K562 (cell line): ENCODE measurements at regions not wholly inside any gene's neighbourhood (a gene's known extent, or its start where the extent isn't known, plus 50 kb on each side); places are given as distances from the start of the nearest gene placed in this dataset.

Experiments
- ATAC-seq: fragments of 200-7000 bp; cut with Tn5 transposase; 3 replicates; pipeline ENCODE4 v1.9.1; 2020; ENCODE audit warnings: moderate library complexity
- BruUV-seq: library from RNA; stranded (reverse); fragments of 400-500 nt; replicated peaks from 2 replicates; lab custom pipeline; 2021; lab: Mats Ljungman, UMichigan
- CTCF ChIA-PET: fragments of 300-600 bp; formaldehyde crosslinking; extraction: SDS; loops from one replicate; lab custom pipeline; 2021; ENCODE audit warnings: low intra/inter-chr PET ratio; lab: Yijun Ruan, JAX
- POLR2A ChIA-PET: fragments of 300-600, 350-650 bp; sonication (Branson Sonifier 250); formaldehyde crosslinking; extraction: SDS; loops from one replicate; lab custom pipeline; 2021; ENCODE audit warnings: antibody characterized with exemption, inconsistent platforms; lab: Yijun Ruan, JAX
- DNase-seq, 4 experiments: peaks; one replicate each; pipeline versions ENCODE4 v3.0.0 to v3.0.0-alpha.2; 2011 to 2018; ENCODE audit warnings: low spot score in 3 of 4, mixed read lengths in 3 of 4; ENCODE audit errors: extremely low read depth in 1 of 4
- FAIRE-seq: peaks from 2 replicates; lab custom pipeline; 2011; peaks lifted over from hg19 to GRCh38; lab: Jason Lieb, UNC
- H2AFZ ChIP-seq: 2 replicates; pipeline ENCODE4 v1.6.0; 2011; ENCODE audit warnings: low read depth, low read length, control low read depth, inconsistent platforms
- H3K27ac ChIP-seq: fragments of 200-600 bp; 3 replicates; pipeline ENCODE4 v1.8.0; 2011; ENCODE audit warnings: low read depth, mild to moderate bottlenecking, control low read depth, inconsistent platforms, low read length, moderate library complexity, mixed read lengths; ENCODE audit errors: extremely low read depth
- H3K27me3 ChIP-seq, 2 experiments: fragments of 300-600 bp in 1 of 2; 2 replicates in 1 of 2; 3 replicates in 1 of 2; pipeline versions ENCODE4 v1.6.0 to v1.8.0; 2011; ENCODE audit warnings: inconsistent platforms in 2 of 2, low read length in 2 of 2, mild to moderate bottlenecking in 1 of 2, mixed read lengths in 1 of 2, moderate library complexity in 1 of 2; ENCODE audit not compliant: control insufficient read depth in 2 of 2, insufficient read depth in 2 of 2
- H3K36me3 ChIP-seq: fragments of 300-600 bp; 3 replicates; pipeline ENCODE4 v1.8.0; 2011; ENCODE audit warnings: mild to moderate bottlenecking, low read length, inconsistent platforms; ENCODE audit not compliant: control insufficient read depth, insufficient read depth
- H3K4me1 ChIP-seq, 2 experiments: fragments of 200-600 bp in 1 of 2; replicated peaks in 1 of 2; 2 replicates in 1 of 2; 3 replicates in 1 of 2; pipeline versions ENCODE4 v1.5.1 to v1.8.0; 2011; ENCODE audit warnings: inconsistent platforms in 2 of 2, low read length in 2 of 2, mild to moderate bottlenecking in 1 of 2, mixed read lengths in 1 of 2, moderate library complexity in 1 of 2; ENCODE audit not compliant: control insufficient read depth in 2 of 2, insufficient read depth in 2 of 2
- H3K4me2 ChIP-seq: 2 replicates; pipeline ENCODE4 v1.6.1; 2011; ENCODE audit warnings: low read length, control low read depth, inconsistent platforms, mixed read lengths; ENCODE audit not compliant: insufficient read depth
- H3K4me3 ChIP-seq: fragments of 200-600 bp; sonication (generic), shearing (Covaris generic); 2 replicates; pipeline ENCODE4 v1.5.1; 2016; ENCODE audit warnings: control low read depth, inconsistent platforms
- H3K79me2 ChIP-seq: fragments of 200-600 bp; 3 replicates; pipeline ENCODE4 v1.8.0; 2011; ENCODE audit warnings: low read length, inconsistent platforms; ENCODE audit not compliant: control insufficient read depth, insufficient read depth
- H3K9ac ChIP-seq, 2 experiments: 2 replicates each; pipeline versions ENCODE4 v1.6.0 to v1.6.1; 2011; ENCODE audit warnings: low read depth in 2 of 2, low read length in 2 of 2, control low read depth in 1 of 2, inconsistent platforms in 1 of 2, mild to moderate bottlenecking in 1 of 2, mixed read lengths in 1 of 2; ENCODE audit not compliant: insufficient read depth in 1 of 2
- H3K9me1 ChIP-seq: one replicate; pipeline ENCODE4 v1.6.0; 2011; ENCODE audit warnings: inconsistent platforms, mild to moderate bottlenecking, low read length, moderate library complexity; ENCODE audit not compliant: control insufficient read depth, insufficient read depth
- H3K9me3 ChIP-seq: replicated peaks from 2 replicates; pipeline ENCODE4 v1.5.1; 2011; ENCODE audit warnings: low read depth, low read length, inconsistent platforms; ENCODE audit not compliant: control insufficient read depth, insufficient read depth
- H4K20me1 ChIP-seq: replicated peaks from 2 replicates; pipeline ENCODE4 v1.6.1; 2011; ENCODE audit warnings: low read length, inconsistent platforms, mixed read lengths; ENCODE audit not compliant: control insufficient read depth, insufficient read depth
- BACH1 ChIP-seq: fragments of 200-800 bp; sonication (Bioruptor generic); IDR thresholded peaks from 2 replicates; pipeline ENCODE4 v1.6.1; 2016; ENCODE audit warnings: missing genetic modification characterization, missing compliant biosample characterization
- CC2D1A ChIP-seq: fragments of 450-650 bp; IDR thresholded peaks from 2 replicates; pipeline ENCODE4 v1.6.1; 2017; ENCODE audit warnings: mild to moderate bottlenecking
- CHD2 ChIP-seq: IDR thresholded peaks from 2 replicates; pipeline ENCODE4 v1.6.1; 2011; ENCODE audit warnings: low read depth, low read length
- RBM17 ChIP-seq: fragments of 200-400 bp; formaldehyde crosslinking; IDR thresholded peaks from 2 replicates; pipeline ENCODE4 v1.6.1; 2017; ENCODE audit warnings: low read depth, mild to moderate bottlenecking, low read length, borderline replicate concordance
- SRSF1 ChIP-seq: fragments of 200-400 bp; formaldehyde crosslinking; IDR thresholded peaks from 2 replicates; pipeline ENCODE4 v1.6.1; 2017; ENCODE audit warnings: mild to moderate bottlenecking, low read depth, low read length, moderate library complexity
- TEAD2 ChIP-seq: fragments of 450-650 bp; IDR thresholded peaks from 2 replicates; pipeline ENCODE4 v1.6.1; 2016; ENCODE audit warnings: missing genetic modification characterization, control low read depth, missing compliant biosample characterization
- WGBS: fragments of 100-300 bp; shearing (Covaris generic); methylation state at CpG from one replicate; pipeline ENCODE4 v1.1.6; 2016; ENCODE audit warnings: low coverage, mixed read lengths; ENCODE audit not compliant: insufficient coverage; ENCODE audit errors: missing lambda C conversion rate; 5-methylcytosine and 5-hydroxymethylcytosine counted together
- in situ Hi-C: fragments of 300-500 bp; cut with MboI; formaldehyde crosslinking; loops from 4 replicates; pipeline ENCODE4 v1.15.0; 2018; ENCODE audit warnings: inconsistent platforms, mixed read lengths
- intact Hi-C: fragments of 100-400 bp; cut with micrococcal nuclease; formaldehyde crosslinking; loops from 2 replicates; pipeline ENCODE4 v1.14.2; 2022
- TF ChIP-seq, protein P1 (sequence below): fragments of 450-650 bp; formaldehyde crosslinking; IDR thresholded peaks from 2 replicates; pipeline ENCODE4 v1.4.0; 2020; ENCODE audit warnings: mild to moderate bottlenecking
- TF ChIP-seq, protein P2 (sequence below): fragments of 450-650 bp; IDR thresholded peaks from 2 replicates; pipeline ENCODE4 v1.6.1; 2016; ENCODE audit warnings: mild to moderate bottlenecking, moderate library complexity
- TF ChIP-seq, protein P3 (sequence below): fragments of 250-450 bp; sonication (Bioruptor Pico); IDR thresholded peaks from 2 replicates; pipeline ENCODE4 v1.5.0; 2022; ENCODE audit warnings: mild to moderate bottlenecking

- H3K9me1 ChIP-seq = no peaks in the 10 kb centered on the region
- ChIA-PET POLR2A (interaction anchor here (1.1 kb wide), 1 partner anchor 18 kb away, joined by 3 read pairs; no protein-coding TSS in a partner anchor), CTCF (no interaction called here)
- in situ Hi-C loops (loop anchor here (10.0 kb wide), 1 partner anchor 311 kb away; no protein-coding TSS in a partner anchor), intact Hi-C loops (no loop called here)
- no peak overlapping the region for H2AFZ ChIP-seq
- no peak overlapping the region for H3K4me3 ChIP-seq
- H3K4me1 ChIP-seq = no peaks in the 10 kb centered on the region
- H3K27me3 ChIP-seq = peaks cover 2 to 20% of the 10 kb centered on the region in 2 experiments; a peak in 3 of 5 replicates
- no peak overlapping the region for H3K9ac ChIP-seq
- H3K27ac ChIP-seq = no peak overlapping the region
- 4% methylated on average over 1 of the region's 1 CpG for WGBS
- no peak overlapping the region for H3K4me2 ChIP-seq
- no peak for FAIRE-seq
- no TSS peak for BruUV-seq
- H3K36me3 ChIP-seq = no peaks in the 10 kb centered on the region
- no peak for DNase-seq
- no peaks in the 10 kb centered on the region for H3K79me2 ChIP-seq
- no peak for ATAC-seq
- H3K9me3 ChIP-seq = no peaks in the 10 kb centered on the region
- no peaks in the 10 kb centered on the region for H4K20me1 ChIP-seq
- TF ChIP-seq CHD2 = no peak
- TF ChIP-seq, protein P1, sequence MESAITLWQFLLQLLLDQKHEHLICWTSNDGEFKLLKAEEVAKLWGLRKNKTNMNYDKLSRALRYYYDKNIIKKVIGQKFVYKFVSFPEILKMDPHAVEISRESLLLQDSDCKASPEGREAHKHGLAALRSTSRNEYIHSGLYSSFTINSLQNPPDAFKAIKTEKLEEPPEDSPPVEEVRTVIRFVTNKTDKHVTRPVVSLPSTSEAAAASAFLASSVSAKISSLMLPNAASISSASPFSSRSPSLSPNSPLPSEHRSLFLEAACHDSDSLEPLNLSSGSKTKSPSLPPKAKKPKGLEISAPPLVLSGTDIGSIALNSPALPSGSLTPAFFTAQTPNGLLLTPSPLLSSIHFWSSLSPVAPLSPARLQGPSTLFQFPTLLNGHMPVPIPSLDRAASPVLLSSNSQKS (CRISPR knock-in tag) = no peak
- TF ChIP-seq, protein P2, sequence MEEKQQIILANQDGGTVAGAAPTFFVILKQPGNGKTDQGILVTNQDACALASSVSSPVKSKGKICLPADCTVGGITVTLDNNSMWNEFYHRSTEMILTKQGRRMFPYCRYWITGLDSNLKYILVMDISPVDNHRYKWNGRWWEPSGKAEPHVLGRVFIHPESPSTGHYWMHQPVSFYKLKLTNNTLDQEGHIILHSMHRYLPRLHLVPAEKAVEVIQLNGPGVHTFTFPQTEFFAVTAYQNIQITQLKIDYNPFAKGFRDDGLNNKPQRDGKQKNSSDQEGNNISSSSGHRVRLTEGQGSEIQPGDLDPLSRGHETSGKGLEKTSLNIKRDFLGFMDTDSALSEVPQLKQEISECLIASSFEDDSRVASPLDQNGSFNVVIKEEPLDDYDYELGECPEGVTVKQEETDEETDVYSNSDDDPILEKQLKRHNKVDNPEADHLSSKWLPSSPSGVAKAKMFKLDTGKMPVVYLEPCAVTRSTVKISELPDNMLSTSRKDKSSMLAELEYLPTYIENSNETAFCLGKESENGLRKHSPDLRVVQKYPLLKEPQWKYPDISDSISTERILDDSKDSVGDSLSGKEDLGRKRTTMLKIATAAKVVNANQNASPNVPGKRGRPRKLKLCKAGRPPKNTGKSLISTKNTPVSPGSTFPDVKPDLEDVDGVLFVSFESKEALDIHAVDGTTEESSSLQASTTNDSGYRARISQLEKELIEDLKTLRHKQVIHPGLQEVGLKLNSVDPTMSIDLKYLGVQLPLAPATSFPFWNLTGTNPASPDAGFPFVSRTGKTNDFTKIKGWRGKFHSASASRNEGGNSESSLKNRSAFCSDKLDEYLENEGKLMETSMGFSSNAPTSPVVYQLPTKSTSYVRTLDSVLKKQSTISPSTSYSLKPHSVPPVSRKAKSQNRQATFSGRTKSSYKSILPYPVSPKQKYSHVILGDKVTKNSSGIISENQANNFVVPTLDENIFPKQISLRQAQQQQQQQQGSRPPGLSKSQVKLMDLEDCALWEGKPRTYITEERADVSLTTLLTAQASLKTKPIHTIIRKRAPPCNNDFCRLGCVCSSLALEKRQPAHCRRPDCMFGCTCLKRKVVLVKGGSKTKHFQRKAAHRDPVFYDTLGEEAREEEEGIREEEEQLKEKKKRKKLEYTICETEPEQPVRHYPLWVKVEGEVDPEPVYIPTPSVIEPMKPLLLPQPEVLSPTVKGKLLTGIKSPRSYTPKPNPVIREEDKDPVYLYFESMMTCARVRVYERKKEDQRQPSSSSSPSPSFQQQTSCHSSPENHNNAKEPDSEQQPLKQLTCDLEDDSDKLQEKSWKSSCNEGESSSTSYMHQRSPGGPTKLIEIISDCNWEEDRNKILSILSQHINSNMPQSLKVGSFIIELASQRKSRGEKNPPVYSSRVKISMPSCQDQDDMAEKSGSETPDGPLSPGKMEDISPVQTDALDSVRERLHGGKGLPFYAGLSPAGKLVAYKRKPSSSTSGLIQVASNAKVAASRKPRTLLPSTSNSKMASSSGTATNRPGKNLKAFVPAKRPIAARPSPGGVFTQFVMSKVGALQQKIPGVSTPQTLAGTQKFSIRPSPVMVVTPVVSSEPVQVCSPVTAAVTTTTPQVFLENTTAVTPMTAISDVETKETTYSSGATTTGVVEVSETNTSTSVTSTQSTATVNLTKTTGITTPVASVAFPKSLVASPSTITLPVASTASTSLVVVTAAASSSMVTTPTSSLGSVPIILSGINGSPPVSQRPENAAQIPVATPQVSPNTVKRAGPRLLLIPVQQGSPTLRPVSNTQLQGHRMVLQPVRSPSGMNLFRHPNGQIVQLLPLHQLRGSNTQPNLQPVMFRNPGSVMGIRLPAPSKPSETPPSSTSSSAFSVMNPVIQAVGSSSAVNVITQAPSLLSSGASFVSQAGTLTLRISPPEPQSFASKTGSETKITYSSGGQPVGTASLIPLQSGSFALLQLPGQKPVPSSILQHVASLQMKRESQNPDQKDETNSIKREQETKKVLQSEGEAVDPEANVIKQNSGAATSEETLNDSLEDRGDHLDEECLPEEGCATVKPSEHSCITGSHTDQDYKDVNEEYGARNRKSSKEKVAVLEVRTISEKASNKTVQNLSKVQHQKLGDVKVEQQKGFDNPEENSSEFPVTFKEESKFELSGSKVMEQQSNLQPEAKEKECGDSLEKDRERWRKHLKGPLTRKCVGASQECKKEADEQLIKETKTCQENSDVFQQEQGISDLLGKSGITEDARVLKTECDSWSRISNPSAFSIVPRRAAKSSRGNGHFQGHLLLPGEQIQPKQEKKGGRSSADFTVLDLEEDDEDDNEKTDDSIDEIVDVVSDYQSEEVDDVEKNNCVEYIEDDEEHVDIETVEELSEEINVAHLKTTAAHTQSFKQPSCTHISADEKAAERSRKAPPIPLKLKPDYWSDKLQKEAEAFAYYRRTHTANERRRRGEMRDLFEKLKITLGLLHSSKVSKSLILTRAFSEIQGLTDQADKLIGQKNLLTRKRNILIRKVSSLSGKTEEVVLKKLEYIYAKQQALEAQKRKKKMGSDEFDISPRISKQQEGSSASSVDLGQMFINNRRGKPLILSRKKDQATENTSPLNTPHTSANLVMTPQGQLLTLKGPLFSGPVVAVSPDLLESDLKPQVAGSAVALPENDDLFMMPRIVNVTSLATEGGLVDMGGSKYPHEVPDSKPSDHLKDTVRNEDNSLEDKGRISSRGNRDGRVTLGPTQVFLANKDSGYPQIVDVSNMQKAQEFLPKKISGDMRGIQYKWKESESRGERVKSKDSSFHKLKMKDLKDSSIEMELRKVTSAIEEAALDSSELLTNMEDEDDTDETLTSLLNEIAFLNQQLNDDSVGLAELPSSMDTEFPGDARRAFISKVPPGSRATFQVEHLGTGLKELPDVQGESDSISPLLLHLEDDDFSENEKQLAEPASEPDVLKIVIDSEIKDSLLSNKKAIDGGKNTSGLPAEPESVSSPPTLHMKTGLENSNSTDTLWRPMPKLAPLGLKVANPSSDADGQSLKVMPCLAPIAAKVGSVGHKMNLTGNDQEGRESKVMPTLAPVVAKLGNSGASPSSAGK = no peak
- TF ChIP-seq RBM17 = no peak
- TF ChIP-seq BACH1 = no peak
- TF ChIP-seq SRSF1 = no peak
- no peak for TF ChIP-seq CC2D1A
- TF ChIP-seq TEAD2 (tag) = no peak
- TF ChIP-seq, protein P3, sequence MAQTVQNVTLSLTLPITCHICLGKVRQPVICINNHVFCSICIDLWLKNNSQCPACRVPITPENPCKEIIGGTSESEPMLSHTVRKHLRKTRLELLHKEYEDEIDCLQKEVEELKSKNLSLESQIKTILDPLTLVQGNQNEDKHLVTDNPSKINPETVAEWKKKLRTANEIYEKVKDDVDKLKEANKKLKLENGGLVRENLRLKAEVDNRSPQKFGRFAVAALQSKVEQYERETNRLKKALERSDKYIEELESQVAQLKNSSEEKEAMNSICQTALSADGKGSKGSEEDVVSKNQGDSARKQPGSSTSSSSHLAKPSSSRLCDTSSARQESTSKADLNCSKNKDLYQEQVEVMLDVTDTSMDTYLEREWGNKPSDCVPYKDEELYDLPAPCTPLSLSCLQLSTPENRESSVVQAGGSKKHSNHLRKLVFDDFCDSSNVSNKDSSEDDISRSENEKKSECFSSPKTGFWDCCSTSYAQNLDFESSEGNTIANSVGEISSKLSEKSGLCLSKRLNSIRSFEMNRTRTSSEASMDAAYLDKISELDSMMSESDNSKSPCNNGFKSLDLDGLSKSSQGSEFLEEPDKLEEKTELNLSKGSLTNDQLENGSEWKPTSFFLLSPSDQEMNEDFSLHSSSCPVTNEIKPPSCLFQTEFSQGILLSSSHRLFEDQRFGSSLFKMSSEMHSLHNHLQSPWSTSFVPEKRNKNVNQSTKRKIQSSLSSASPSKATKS (CRISPR knock-in tag) = no peak
These were observed 128.3 kb upstream of the KCNE2 start for GRCh38 chr21:34235514-34235913.
